ENCODE measurements at regions not wholly inside any gene's neighbourhood (a gene's known extent, or its start where the extent isn't known, plus 50 kb on each side); places are given as distances from the start of the nearest gene placed in this dataset.

- no peak overlapping the region for H2AK5ac ChIP-seq (ENCODE audit: insufficient read length, low read length)
- no peak overlapping the region for H3K4me2 ChIP-seq (ENCODE audit: insufficient read depth, insufficient read length, low read length)
- H3K27me3 ChIP-seq (ENCODE audit: insufficient read depth, low read length) = no peaks in the 10 kb centered on the region
- no peak overlapping the region for H4K8ac ChIP-seq (replicated peaks; ENCODE audit: insufficient read length, low read depth, low read length)
- Mint-ChIP-seq H3K27me3 (ENCODE audit: low read depth) (peaks cover 5% of the 10 kb centered on the region), H3K36me3 (ENCODE audit: insufficient read depth in 1 of 3, low read depth in 3 of 3) (no peaks in the 10 kb centered on the region), H3K4me1 (0 out of 4 replicates have a peak, but pooled peaks cover 0 to 3% of the 10 kb centered on the region in 2 experiments), H3K27ac (no peak overlapping the region), H3K4me3 (no peak overlapping the region), H3K9me3 (no peaks in the 10 kb centered on the region; a peak in 1 of 5 replicates)
- H3K4ac ChIP-seq (ENCODE audit: low read depth, low read length) = no peak overlapping the region
- H2BK5ac ChIP-seq (ENCODE audit: insufficient read length, low read length) = no peak overlapping the region
- H3T11ph ChIP-seq (ENCODE audit: low read length) = no peak overlapping the region
- H3K14ac ChIP-seq (ENCODE audit: insufficient read depth, low read length) = peak overlapping the region; percentile 40; the same call in 1 of the 2 replicates
- no peak overlapping the region for H2AFZ ChIP-seq (ENCODE audit: low read length)
- H4K5ac ChIP-seq (ENCODE audit: insufficient read length, low read depth, low read length) = no peak overlapping the region
- no peaks in the 10 kb centered on the region for H4K20me1 ChIP-seq (ENCODE audit: control insufficient read depth, insufficient read depth, insufficient read length)
- no peak overlapping the region for H2BK12ac ChIP-seq (ENCODE audit: insufficient read length, low read depth, low read length)
- H3K9ac ChIP-seq (ENCODE audit: extremely low read depth, insufficient read length, low read length) = no peak overlapping the region
- no peaks in the 10 kb centered on the region for H3K9me3 ChIP-seq (ENCODE audit: control insufficient read depth, low read depth, low read length)
- no peak overlapping the region for H4K91ac ChIP-seq (ENCODE audit: insufficient read length, low read depth, low read length)
- H2BK15ac ChIP-seq (ENCODE audit: low read depth, low read length) = no peak overlapping the region
- no peaks in the 10 kb centered on the region for H3K79me2 ChIP-seq (ENCODE audit: insufficient read depth, low read length)
- no peak overlapping the region for H3K18ac ChIP-seq (ENCODE audit: insufficient read length, low read depth, low read length)
- no peak overlapping the region for H3K27ac ChIP-seq (ENCODE audit: insufficient read length, low read depth, low read length)
- no peaks in the 10 kb centered on the region for H3K23me2 ChIP-seq (ENCODE audit: insufficient read length, low read depth, low read length, poor library complexity, severe bottlenecking)
- TF ChIP-seq, protein P1, sequence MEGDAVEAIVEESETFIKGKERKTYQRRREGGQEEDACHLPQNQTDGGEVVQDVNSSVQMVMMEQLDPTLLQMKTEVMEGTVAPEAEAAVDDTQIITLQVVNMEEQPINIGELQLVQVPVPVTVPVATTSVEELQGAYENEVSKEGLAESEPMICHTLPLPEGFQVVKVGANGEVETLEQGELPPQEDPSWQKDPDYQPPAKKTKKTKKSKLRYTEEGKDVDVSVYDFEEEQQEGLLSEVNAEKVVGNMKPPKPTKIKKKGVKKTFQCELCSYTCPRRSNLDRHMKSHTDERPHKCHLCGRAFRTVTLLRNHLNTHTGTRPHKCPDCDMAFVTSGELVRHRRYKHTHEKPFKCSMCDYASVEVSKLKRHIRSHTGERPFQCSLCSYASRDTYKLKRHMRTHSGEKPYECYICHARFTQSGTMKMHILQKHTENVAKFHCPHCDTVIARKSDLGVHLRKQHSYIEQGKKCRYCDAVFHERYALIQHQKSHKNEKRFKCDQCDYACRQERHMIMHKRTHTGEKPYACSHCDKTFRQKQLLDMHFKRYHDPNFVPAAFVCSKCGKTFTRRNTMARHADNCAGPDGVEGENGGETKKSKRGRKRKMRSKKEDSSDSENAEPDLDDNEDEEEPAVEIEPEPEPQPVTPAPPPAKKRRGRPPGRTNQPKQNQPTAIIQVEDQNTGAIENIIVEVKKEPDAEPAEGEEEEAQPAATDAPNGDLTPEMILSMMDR (conservative IDR thresholded peaks at IDR 0.05) = no peak
- H3K23ac ChIP-seq (ENCODE audit: insufficient read length, low read depth, low read length) = no peak overlapping the region
- H2BK20ac ChIP-seq (ENCODE audit: low read depth, low read length, poor library complexity, severe bottlenecking) = no peak overlapping the region
- no peaks in the 10 kb centered on the region for H3K79me1 ChIP-seq (ENCODE audit: insufficient read depth, low read depth, low read length, poor library complexity, severe bottlenecking)
- H3K4me1 ChIP-seq (ENCODE audit: insufficient read depth, low read length) = no peaks in the 10 kb centered on the region
- H3K56ac ChIP-seq (ENCODE audit: insufficient read length, low read depth, low read length) = no peak overlapping the region
- no peak overlapping the region for H2BK120ac ChIP-seq (ENCODE audit: low read depth, low read length, poor library complexity, severe bottlenecking)
- no peak for DNase-seq
- no CpG with 5 or more reads among the region's 1 CpG for WGBS (ENCODE audit: extremely low coverage, insufficient read length, low lambda C conversion rate)
Measured at GRCh38 chr20:22722811-22723210, 138.4 kb upstream of the FOXA2 start.
